ENCODE measurements at regions not wholly inside any gene's neighbourhood (a gene's known extent, or its start where the extent isn't known, plus 50 kb on each side); places are given as distances from the start of the nearest gene placed in this dataset.

- H3K4me3 ChIP-seq (replicated peaks in 1 of 3; ENCODE audit: insufficient read depth in 1 of 3, low read depth in 1 of 3, low read length in 3 of 3): no peak overlapping the region
- H4K20me1 ChIP-seq (replicated peaks; ENCODE audit: control insufficient read depth, extremely low read depth, insufficient read depth, low read length): no peaks in the 10 kb centered on the region
- TF ChIP-seq FOS (IDR thresholded peaks at IDR 0.05; ENCODE audit: borderline replicate concordance, insufficient read depth, low read length) (no peak), POLR2A (IDR thresholded peaks at IDR 0.05; ENCODE audit: low read depth, low read length) (no peak), EZH2 (IDR thresholded peaks at IDR 0.05; ENCODE audit: borderline replicate concordance, low read depth, low read length, severe bottlenecking) (no peak), CTCF (IDR thresholded peaks at IDR 0.05; ENCODE audit: extremely low read depth in 1 of 2, insufficient read depth in 1 of 2, low read depth in 1 of 2, low read length in 2 of 2) (no peak), MAX (IDR thresholded peaks at IDR 0.05; ENCODE audit: insufficient read depth, insufficient read length) (no peak), MYC (IDR thresholded peaks at IDR 0.05; ENCODE audit: low read depth, low read length) (no peak), POLR2AphosphoS5 (IDR thresholded peaks at IDR 0.05; ENCODE audit: insufficient read depth, low read depth, low read length) (no peak), GATA2 (IDR thresholded peaks at IDR 0.05; ENCODE audit: insufficient read depth, insufficient read length, low read depth, low read length) (no peak), JUN (IDR thresholded peaks at IDR 0.05; ENCODE audit: borderline replicate concordance, insufficient read depth, insufficient read length, low read depth) (no peak)
- H3K4me1 ChIP-seq (ENCODE audit: control insufficient read depth, extremely low read depth, insufficient read depth, low read length): no peaks in the 10 kb centered on the region
- ChIA-PET POLR2A (no interaction called here), CTCF (no interaction called here)
- no peaks in the 10 kb centered on the region for H3K9me1 ChIP-seq (replicated peaks; ENCODE audit: control insufficient read depth, extremely low read depth, insufficient read depth, low read length)
- no peaks in the 10 kb centered on the region for H3K79me2 ChIP-seq (ENCODE audit: control insufficient read depth, insufficient read depth, low read length)
- no peak overlapping the region for H3K27ac ChIP-seq (ENCODE audit: insufficient read depth, low read depth, low read length)
- H3K4me2 ChIP-seq (ENCODE audit: insufficient read depth, low read length): no peak overlapping the region
- no peak overlapping the region for H2AFZ ChIP-seq (ENCODE audit: low read depth, low read length)
- intact Hi-C loops (cut with micrococcal nuclease): no loop called here
- no peaks in the 10 kb centered on the region for H3K36me3 ChIP-seq (ENCODE audit: control insufficient read depth in 2 of 2, extremely low read depth in 1 of 2, insufficient read depth in 2 of 2, low read length in 2 of 2)
- no peaks in the 10 kb centered on the region for H3K9me3 ChIP-seq (replicated peaks; ENCODE audit: control insufficient read depth, insufficient read depth, low read length)
- no peak for DNase-seq (ENCODE audit: low read depth, low spot score)
- no peak overlapping the region for H3K9ac ChIP-seq (replicated peaks; ENCODE audit: extremely low read depth, insufficient read depth, low read length)
- H3K27me3 ChIP-seq (ENCODE audit: control insufficient read depth in 2 of 2, insufficient read depth in 2 of 2, low read length in 2 of 2): no peaks in the 10 kb centered on the region
- dilution Hi-C loops (cut with MboI; ENCODE audit: extremely low pct_ligation_motif_present, low sequenced_read_pairs): no loop called here
- no TSS peak for BruUV-seq (replicated peaks)
- no peak for FAIRE-seq
These were observed 114.7 kb downstream of the BCL2L11 start for GRCh38 chr2:111235192-111236015.
